GM18511 (cell line): ENCODE measurements at regions not wholly inside any gene's neighbourhood (a gene's known extent, or its start where the extent isn't known, plus 50 kb on each side); places are given as distances from the start of the nearest gene placed in this dataset.

Source experiments
- ATAC-seq: cut with Tn5 transposase; IDR thresholded peaks from one replicate; pipeline ENCODE4 v1.9.1; 2021; ENCODE audit warnings: mild to moderate bottlenecking, moderate library complexity; ENCODE audit not compliant: unreplicated experiment

GRCh38 chr15:39227001-39227400, 353.9 kb upstream of the THBS1 start:
- ATAC-seq, result no peak

- no peak for ATAC-seq
Measured at GRCh38 chr15:39228889-39229288, 352.0 kb upstream of the THBS1 start.

DNA sequence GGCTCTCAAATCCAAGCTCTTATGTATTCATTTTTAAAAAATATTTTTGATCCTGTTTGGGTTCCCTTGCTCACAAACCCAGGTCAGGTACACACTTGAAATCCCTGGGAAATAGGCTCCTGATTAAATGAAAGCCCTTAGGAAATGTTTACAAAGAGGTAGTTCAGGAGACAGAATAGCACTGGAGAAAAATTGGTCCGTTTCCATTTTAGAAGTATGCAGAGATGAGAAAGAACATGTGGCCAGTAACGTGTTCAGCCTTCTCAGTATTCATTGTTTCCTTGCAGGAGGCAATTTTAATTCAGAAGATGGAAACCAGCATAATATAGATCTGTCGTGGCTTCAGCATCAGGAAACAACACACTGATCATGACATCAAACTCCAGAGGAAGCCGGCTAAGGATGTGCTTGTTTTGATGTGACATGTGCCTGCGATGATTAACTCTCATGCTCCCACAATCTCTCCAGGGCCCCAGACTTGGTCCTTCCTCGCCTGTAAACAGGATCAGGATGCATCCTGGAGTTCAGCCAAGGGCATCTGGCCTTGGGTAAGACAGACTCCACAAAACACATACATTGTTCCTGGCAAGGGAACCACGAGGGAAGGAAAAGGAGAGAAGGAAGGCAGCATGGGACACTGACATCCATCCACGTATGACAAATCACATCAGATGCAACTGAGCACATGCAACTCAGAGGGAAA, 350.5 kb upstream of the THBS1 start:
- ATAC-seq, result no peak

DNA sequence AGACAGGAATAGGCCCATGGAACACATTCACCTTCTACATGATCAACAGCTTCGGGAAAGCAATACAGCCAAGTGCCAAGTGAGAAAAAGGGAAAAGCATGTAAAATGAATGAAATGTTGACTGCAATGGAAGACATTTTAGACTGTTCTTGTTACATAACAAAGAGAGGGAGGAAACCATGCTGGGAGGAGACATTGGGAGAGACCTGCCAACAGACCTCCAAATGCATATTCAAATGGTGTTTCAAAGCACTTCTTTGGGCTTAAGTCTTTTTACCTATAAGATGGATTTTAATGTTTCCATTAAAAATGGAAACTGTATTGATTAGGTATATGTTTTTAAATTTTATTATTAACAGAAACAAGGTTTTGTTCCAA, 350.0 kb upstream of the THBS1 start:
- ATAC-seq, result no peak

GRCh38 chr15:39232512-39232911, 348.4 kb upstream of the THBS1 start:
- no peak for ATAC-seq

- ATAC-seq, result no peak
Measured at GRCh38 chr15:39235084-39235795, 345.6 kb upstream of the THBS1 start.

GRCh38 chr15:39236375-39236774, 344.5 kb upstream of the THBS1 start:
- ATAC-seq, result no peak

- ATAC-seq, result no peak
Measured at GRCh38 chr15:39238443-39238842, 342.4 kb upstream of the THBS1 start.

DNA sequence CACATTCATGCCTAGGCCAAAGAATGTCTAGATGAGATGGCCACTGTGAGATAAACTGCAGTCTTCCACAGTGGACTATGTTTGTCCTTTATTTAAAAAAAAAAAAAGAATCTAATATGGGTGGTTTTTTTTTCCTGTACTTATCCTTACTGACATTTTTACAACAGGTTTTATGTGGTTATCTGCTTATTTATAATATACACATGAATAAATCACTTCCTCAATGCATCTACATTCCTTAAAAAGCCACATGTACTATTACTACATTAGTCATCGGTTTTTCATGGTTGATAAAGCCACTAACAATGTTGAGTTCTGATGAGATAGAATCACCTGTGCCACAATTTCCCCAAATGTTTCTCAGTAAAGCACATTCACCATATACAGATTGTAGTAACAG, 341.3 kb upstream of the THBS1 start:
- no peak for ATAC-seq

- ATAC-seq, result no peak
Measured at GRCh38 chr15:39242345-39242744, 338.5 kb upstream of the THBS1 start.

- ATAC-seq, result no peak
Measured at GRCh38 chr15:39243396-39243795, 337.5 kb upstream of the THBS1 start.

DNA sequence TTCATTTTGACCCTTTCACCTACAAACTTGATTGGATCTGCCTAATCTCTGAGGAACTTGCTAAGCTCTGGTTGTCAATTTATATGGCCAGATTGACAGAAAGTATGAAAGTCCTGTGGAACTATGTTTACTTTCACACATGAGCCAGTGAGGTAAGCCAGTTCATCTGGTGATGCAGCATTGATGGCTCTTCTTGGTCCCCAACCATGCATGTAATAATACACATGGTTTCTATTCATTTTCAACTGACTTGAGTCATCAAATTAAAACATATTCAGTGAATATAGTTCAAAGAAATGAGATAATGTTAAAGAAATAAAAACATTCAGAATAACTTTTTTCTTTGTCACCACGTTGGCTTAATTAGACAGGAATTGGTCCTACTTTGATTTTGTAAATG, 336.1 kb upstream of the THBS1 start:
- ATAC-seq, result no peak

DNA sequence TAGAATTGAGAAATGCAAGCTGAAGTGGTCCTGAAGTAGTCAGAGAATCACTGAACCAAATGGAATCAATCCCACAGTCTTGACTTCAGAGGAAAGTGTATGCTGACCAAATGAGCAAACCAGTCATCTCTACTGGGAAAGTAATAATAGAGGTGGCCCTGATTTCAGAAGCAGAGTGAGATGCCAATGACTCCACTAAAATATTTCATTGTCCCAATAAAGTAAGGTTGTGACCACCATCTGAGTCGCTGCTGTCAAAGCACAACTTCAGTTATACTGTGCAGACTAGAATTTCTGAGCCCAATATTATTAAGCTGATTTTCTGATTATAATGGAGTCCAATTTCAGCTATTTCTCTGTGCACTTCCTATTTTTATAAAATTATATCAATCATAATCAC, 334.4 kb upstream of the THBS1 start:
- no peak for ATAC-seq

DNA sequence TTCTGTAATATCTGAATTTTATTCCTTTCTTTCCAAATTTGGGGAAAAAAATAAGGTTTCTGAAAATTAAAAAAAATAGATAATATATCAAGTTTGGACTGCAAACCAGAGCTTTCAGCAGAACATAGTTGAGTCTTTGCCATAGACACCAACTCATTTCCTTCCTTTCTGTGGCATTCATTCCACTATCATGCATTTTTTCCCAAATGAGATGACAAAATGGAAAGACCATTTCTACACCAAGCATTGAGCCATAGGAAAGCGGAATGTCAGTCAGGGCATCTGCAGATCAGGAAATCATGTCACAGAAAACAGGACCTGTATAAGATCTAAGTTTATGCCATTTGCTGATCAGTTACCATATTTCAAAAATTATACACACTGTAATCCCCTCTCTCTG, 333.3 kb upstream of the THBS1 start:
- no peak for ATAC-seq

- ATAC-seq, result no peak
Measured at GRCh38 chr15:39248204-39248603, 332.7 kb upstream of the THBS1 start.

- ATAC-seq, result no peak
Measured at GRCh38 chr15:39250001-39250400, 330.9 kb upstream of the THBS1 start.

DNA sequence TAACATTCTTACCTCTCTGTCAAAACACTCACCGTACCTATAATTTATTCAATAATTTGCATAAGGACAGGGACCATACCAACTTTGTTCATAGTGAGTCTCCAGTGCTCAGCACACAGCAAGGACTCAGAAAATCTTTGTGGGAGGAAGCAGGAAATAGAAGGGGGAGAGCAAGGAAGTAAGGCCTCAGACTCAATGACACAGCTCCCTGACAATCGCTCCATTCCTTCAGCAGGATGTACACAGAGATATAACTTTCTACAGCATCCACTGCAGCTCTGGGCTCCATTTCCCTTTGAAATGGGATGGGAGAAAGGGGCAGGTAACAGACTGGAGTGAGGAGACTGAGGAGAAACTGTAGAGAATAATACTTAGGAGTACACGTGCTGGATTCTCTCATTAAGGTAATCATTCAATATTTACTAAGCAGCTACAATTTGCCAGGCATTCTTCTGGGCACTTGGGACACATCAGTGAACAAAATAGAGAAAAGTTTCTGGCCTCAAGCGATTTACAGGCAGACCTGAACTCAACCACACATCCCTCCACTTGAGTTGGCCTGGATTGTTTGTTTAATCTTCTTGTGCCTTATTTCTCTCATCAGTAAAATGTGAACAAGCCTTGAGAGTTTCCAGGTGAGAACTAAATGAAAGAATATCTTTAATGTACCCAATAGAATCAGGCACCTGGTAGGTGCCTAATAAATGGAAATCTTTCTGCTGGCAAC, 330.3 kb upstream of the THBS1 start:
- no peak for ATAC-seq

- no peak for ATAC-seq
Measured at GRCh38 chr15:39251413-39252133, 329.3 kb upstream of the THBS1 start.

DNA sequence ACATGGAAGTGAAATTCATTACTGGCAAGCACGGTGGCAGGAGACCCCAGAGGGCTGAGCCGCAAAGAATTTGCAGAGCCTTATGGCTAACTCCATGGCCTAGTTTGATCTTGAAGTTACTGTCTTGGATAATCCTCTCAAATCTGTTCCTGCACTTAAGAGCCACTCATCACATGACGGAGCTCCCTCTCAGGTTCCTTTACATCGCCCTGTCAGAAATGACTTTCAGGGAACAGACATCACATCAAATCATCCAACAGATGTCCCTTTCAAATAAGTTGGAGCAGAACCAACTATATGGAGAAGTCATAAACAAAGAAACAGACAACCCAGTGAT, 328.8 kb upstream of the THBS1 start:
- no peak for ATAC-seq

DNA sequence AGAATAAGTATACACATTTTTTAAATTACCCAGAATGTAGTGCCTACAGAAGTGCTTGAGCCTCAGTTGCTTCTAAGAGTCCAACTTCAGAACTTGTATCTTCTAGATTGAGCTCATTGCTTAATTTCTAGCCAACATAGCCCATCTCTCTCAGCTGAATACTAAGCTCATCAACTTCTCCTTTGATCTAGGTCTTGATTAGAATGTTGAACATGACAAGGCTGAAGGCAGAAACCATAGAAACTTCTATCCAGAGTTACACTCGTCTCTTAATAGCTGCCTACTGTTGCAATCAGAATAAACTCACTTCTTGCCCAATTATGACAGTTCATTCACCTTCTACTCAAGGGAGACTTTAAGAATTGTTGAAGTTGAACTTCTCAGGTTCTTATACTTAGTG, 327.3 kb upstream of the THBS1 start:
- ATAC-seq, result no peak

GRCh38 chr15:39254181-39254580, 326.7 kb upstream of the THBS1 start:
- ATAC-seq, result no peak

- no peak for ATAC-seq
Measured at GRCh38 chr15:39255760-39256159, 325.1 kb upstream of the THBS1 start.
